AML-193 (cell line): ENCODE measurements at regions not wholly inside any gene's neighbourhood (a gene's known extent, or its start where the extent isn't known, plus 50 kb on each side); places are given as distances from the start of the nearest gene placed in this dataset.
A peak's percentile ranks its signal among the peaks of the same experiment; 100 is the strongest.
"Not testable (repeated sequence)": the region's sequence is repeated elsewhere in the genome, so short reads cannot be mapped to it uniquely, and the experiment has no call there.

ENCODE experiments used
- DNase-seq, 2 experiments: peaks; one replicate each; lab custom pipeline; 2025; lab: John Stamatoyannopoulos, UW

- peak; percentile 52 to 72 for DNase-seq
Observed at GRCh38 chr2:174697255-174697654, 67.0 kb downstream of the CHRNA1 start.

- DNase-seq = no peak
Observed at GRCh38 chr2:174694920-174695319, 69.4 kb downstream of the CHRNA1 start.

- no peak for DNase-seq
Observed at GRCh38 chr2:174694196-174694878, 69.9 kb downstream of the CHRNA1 start.

- DNase-seq = no peak
Observed at GRCh38 chr2:174693344-174693743, 70.9 kb downstream of the CHRNA1 start.

GRCh38 chr2:174692256-174692919 lies 71.9 kb downstream of the CHRNA1 start:
- DNase-seq = no peak

- no peak for DNase-seq
Observed at GRCh38 chr2:174691201-174691779, 73.0 kb downstream of the CHRNA1 start.

- DNase-seq = no peak
Observed at GRCh38 chr2:174690026-174690425, 74.2 kb downstream of the CHRNA1 start.

- peak; percentile 74 to 76 for DNase-seq
Observed at GRCh38 chr2:174688079-174688478, 76.2 kb downstream of the CHRNA1 start.

- no peak for DNase-seq
Observed at GRCh38 chr2:174686430-174686829, 77.8 kb downstream of the CHRNA1 start.

- DNase-seq = peak; percentile 30 to 60
Observed at GRCh38 chr2:174683392-174683759, 80.9 kb downstream of the CHRNA1 start.

- peak in 1 of 2 experiments; percentile 18 for DNase-seq
Observed at GRCh38 chr2:174682578-174683391, 81.5 kb downstream of the CHRNA1 start.

GRCh38 chr2:174682007-174682577 lies 82.2 kb downstream of the CHRNA1 start:
- DNase-seq = no peak

- no peak for DNase-seq
Observed at GRCh38 chr2:174681099-174682006, 82.9 kb downstream of the CHRNA1 start.

GRCh38 chr2:174680221-174680620 lies 82.6 kb upstream of the WIPF1 start:
- no peak for DNase-seq

- no peak for DNase-seq
Observed at GRCh38 chr2:174678395-174678794, 80.8 kb upstream of the WIPF1 start.

- DNase-seq = no peak
Observed at GRCh38 chr2:174675615-174676014, 78.0 kb upstream of the WIPF1 start.

- DNase-seq = no peak
Observed at GRCh38 chr2:174673876-174674275, 76.3 kb upstream of the WIPF1 start.

- no peak for DNase-seq
Observed at GRCh38 chr2:174673440-174673839, 75.8 kb upstream of the WIPF1 start.

- not testable (repeated sequence) for DNase-seq
Observed at GRCh38 chr2:174671532-174671931, 73.9 kb upstream of the WIPF1 start.

- no peak for DNase-seq
Observed at GRCh38 chr2:174670446-174670845, 72.8 kb upstream of the WIPF1 start.

GRCh38 chr2:174669336-174669735 lies 71.7 kb upstream of the WIPF1 start:
- DNase-seq = no peak
